Activated B cell treated with CpG ODN at 0.5 μM for 24 hours (primary cell): ENCODE measurements at regions not wholly inside any gene's neighbourhood (a gene's known extent, or its start where the extent isn't known, plus 50 kb on each side); places are given as distances from the start of the nearest gene placed in this dataset.
"Not testable (repeated sequence)": the region's sequence is repeated elsewhere in the genome, so short reads cannot be mapped to it uniquely, and the experiment has no call there.

Source experiments
- ATAC-seq: fragments of 200-7000 bp; cut with Tn5 transposase; one replicate; pipeline ENCODE4 v1.10.0; 2021; ENCODE audit warnings: low read depth, mild to moderate bottlenecking, moderate library complexity
- CTCF ChIA-PET: fragments of 350-600 bp; sonication (Branson Sonifier 250); formaldehyde crosslinking; loops from one replicate; lab custom pipeline; 2021; ENCODE audit warnings: antibody characterized with exemption; lab: Charles Lee
- POLR2A ChIA-PET: fragments of 350-600 bp; sonication (Branson Sonifier 250); formaldehyde crosslinking; loops from one replicate; lab custom pipeline; 2021; ENCODE audit warnings: antibody characterized with exemption; lab: Charles Lee
- DNase-seq: peaks from one replicate; pipeline ENCODE4 v3.0.0; 2022
- H3K27ac Mint-ChIP-seq: one replicate; pipeline ENCODE4 v1.8.0; 2020; ENCODE audit warnings: mixed read lengths
- H3K27me3 Mint-ChIP-seq: one replicate; pipeline ENCODE4 v1.8.0; 2021; ENCODE audit warnings: mixed read lengths
- H3K36me3 Mint-ChIP-seq: one replicate; pipeline ENCODE4 v1.8.0; 2021; ENCODE audit warnings: low read depth, mixed read lengths
- H3K4me1 Mint-ChIP-seq: one replicate; pipeline ENCODE4 v1.8.0; 2021; ENCODE audit warnings: mixed read lengths
- H3K4me3 Mint-ChIP-seq: one replicate; pipeline ENCODE4 v1.8.0; 2020; ENCODE audit warnings: mild to moderate bottlenecking, mixed read lengths
- H3K9me3 Mint-ChIP-seq: one replicate; pipeline ENCODE4 v1.8.0; 2020; ENCODE audit warnings: mixed read lengths
- intact Hi-C: fragments of 100-400 bp; cut with micrococcal nuclease; formaldehyde crosslinking; loops from one replicate; pipeline ENCODE4 v1.15.1; 2024
- TF ChIP-seq, protein P1 (sequence below): fragments of 200-600 bp; IDR thresholded peaks from one replicate; pipeline ENCODE4 v1.8.0; 2022; ENCODE audit warnings: antibody characterized with exemption, mild to moderate bottlenecking

DNA sequence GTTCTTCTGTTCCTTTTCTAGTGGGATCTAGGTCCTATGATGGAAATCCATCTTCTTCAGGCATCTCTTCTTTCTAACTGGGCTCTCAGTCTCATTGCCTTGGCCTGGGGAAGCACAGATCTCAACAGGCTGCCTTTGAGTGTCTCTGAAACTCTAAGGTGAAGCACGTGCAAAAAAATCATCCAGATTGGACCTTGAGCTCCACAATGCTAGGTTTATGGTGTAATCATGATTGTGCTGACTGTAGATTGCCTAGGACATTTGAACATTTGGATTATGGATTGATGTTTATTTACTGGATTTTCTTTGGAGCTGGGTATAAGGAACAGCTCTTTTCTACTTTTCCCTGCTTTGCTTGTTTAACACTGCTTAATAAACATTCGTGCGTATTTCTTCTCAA, 191.5 kb upstream of the NR3C2 start:
- TF ChIP-seq, protein P1, sequence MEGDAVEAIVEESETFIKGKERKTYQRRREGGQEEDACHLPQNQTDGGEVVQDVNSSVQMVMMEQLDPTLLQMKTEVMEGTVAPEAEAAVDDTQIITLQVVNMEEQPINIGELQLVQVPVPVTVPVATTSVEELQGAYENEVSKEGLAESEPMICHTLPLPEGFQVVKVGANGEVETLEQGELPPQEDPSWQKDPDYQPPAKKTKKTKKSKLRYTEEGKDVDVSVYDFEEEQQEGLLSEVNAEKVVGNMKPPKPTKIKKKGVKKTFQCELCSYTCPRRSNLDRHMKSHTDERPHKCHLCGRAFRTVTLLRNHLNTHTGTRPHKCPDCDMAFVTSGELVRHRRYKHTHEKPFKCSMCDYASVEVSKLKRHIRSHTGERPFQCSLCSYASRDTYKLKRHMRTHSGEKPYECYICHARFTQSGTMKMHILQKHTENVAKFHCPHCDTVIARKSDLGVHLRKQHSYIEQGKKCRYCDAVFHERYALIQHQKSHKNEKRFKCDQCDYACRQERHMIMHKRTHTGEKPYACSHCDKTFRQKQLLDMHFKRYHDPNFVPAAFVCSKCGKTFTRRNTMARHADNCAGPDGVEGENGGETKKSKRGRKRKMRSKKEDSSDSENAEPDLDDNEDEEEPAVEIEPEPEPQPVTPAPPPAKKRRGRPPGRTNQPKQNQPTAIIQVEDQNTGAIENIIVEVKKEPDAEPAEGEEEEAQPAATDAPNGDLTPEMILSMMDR = no peak
- ChIA-PET POLR2A (no interaction called here), CTCF (no interaction called here)
- intact Hi-C loops = no loop called here
- no peak for ATAC-seq
- peaks cover 2% of the 10 kb centered on the region for H3K36me3 Mint-ChIP-seq
- H3K27me3 Mint-ChIP-seq = no peaks in the 10 kb centered on the region
- H3K27ac Mint-ChIP-seq = no peak overlapping the region
- peaks cover 14% of the 10 kb centered on the region for H3K9me3 Mint-ChIP-seq
- H3K4me3 Mint-ChIP-seq = no peak overlapping the region
- no peaks in the 10 kb centered on the region for H3K4me1 Mint-ChIP-seq
- DNase-seq = no peak

DNA sequence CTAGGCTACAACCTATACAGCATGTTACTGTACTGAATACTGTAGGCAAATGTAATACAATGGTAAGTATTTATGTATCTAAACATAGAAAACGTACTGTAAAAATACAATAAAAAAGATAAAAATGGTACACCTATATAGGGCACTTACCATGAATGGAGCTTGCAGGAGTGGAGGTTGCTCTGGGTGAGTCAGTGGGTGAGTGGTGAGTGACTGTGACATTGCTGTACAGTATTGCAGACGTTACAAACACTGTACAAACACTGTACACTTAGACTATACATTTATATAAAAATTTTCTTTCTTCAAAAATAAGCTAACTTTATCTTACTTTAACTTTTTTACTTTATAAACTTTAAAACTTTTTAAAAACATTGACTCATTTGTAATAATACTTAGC, 190.3 kb upstream of the NR3C2 start:
- TF ChIP-seq, protein P1 = no peak
- ATAC-seq = no peak
- no peak for DNase-seq
- ChIA-PET CTCF (no interaction called here), POLR2A (no interaction called here)
- Mint-ChIP-seq H3K27ac (no peak overlapping the region), H3K27me3 (no peaks in the 10 kb centered on the region), H3K4me1 (no peaks in the 10 kb centered on the region), H3K36me3 (peaks cover 2% of the 10 kb centered on the region), H3K4me3 (no peak overlapping the region), H3K9me3 (peaks cover 9% of the 10 kb centered on the region)
- intact Hi-C loops = no loop called here

DNA sequence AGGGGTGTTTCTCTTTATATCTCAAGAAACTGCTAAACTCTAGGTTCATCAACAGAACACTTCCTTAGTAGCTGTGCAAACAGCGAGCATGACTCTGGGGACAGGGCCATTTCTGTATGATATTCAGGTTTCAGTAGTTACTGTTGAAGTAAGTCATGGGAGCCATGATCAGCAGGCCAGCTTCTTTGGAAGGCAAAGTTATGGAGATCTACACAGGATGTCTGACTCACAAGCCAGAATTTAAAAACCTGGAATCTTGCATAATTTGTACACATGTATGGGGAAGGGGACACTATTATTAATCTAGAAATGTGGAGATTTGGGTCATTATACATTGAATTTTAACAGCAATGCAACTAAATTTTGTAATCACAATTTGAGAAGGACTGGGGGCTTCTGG, 187.8 kb upstream of the NR3C2 start:
- H3K36me3 Mint-ChIP-seq = no peaks in the 10 kb centered on the region
- H3K4me1 Mint-ChIP-seq = no peaks in the 10 kb centered on the region
- intact Hi-C loops = no loop called here
- peaks cover 2% of the 10 kb centered on the region for H3K9me3 Mint-ChIP-seq
- ATAC-seq = no peak
- no peak overlapping the region for H3K27ac Mint-ChIP-seq
- TF ChIP-seq, protein P1 = no peak
- DNase-seq = no peak
- no peak overlapping the region for H3K4me3 Mint-ChIP-seq
- ChIA-PET POLR2A (no interaction called here), CTCF (no interaction called here)
- no peaks in the 10 kb centered on the region for H3K27me3 Mint-ChIP-seq

DNA sequence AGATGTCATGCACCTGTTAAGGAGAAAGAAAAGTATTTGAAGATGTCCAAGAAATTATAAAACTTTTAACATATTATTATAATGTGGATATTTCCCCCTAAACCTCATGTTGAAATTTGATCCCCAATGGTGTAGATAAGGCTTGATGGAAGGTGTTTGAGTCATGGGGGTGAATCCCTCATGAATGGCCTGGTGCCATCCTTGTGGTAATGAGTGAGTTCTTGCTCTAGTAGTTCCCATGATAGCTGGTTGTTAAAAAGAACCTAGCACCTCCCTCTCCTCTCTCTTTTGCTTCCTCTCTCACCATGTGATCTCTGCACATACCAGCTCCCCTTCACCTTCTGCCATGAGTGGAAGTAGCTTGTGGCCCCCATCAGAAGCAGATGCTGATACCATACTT, 176.6 kb upstream of the NR3C2 start:
- TF ChIP-seq, protein P1 = no peak
- no peak for ATAC-seq
- no peak overlapping the region for H3K27ac Mint-ChIP-seq
- no peak for DNase-seq
- no peaks in the 10 kb centered on the region for H3K4me1 Mint-ChIP-seq
- peaks cover 21% of the 10 kb centered on the region for H3K9me3 Mint-ChIP-seq
- intact Hi-C loops = no loop called here
- CTCF ChIA-PET = no interaction called here
- POLR2A ChIA-PET = no interaction called here
- H3K36me3 Mint-ChIP-seq = no peaks in the 10 kb centered on the region
- no peak overlapping the region for H3K4me3 Mint-ChIP-seq
- H3K27me3 Mint-ChIP-seq = no peaks in the 10 kb centered on the region

DNA sequence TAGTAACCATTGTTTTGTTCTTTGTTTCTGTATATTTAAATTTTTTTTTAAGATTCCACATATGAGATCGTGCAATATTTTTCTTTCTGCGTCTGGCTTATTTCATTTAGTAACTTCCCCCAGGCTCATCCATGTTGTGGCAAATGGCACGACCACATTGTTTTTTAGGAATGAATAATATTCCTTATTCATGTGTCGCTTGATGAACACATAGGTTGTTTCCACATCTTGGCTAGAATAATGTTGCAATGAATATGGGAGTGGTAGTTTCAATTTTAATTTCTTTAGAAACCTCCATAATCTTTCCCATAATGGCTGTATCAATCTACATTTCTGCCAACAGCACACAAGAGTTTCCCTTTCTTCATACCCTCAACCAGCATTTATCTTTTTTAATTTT, 166.8 kb upstream of the NR3C2 start:
- no peaks in the 10 kb centered on the region for H3K36me3 Mint-ChIP-seq
- H3K9me3 Mint-ChIP-seq = peaks cover 8% of the 10 kb centered on the region
- TF ChIP-seq, protein P1 = no peak
- H3K27ac Mint-ChIP-seq = no peak overlapping the region
- CTCF ChIA-PET = no interaction called here
- no peaks in the 10 kb centered on the region for H3K4me1 Mint-ChIP-seq
- H3K4me3 Mint-ChIP-seq = no peak overlapping the region
- no peaks in the 10 kb centered on the region for H3K27me3 Mint-ChIP-seq
- POLR2A ChIA-PET = no interaction called here
- no peak for DNase-seq
- intact Hi-C loops = no loop called here
- ATAC-seq = no peak

DNA sequence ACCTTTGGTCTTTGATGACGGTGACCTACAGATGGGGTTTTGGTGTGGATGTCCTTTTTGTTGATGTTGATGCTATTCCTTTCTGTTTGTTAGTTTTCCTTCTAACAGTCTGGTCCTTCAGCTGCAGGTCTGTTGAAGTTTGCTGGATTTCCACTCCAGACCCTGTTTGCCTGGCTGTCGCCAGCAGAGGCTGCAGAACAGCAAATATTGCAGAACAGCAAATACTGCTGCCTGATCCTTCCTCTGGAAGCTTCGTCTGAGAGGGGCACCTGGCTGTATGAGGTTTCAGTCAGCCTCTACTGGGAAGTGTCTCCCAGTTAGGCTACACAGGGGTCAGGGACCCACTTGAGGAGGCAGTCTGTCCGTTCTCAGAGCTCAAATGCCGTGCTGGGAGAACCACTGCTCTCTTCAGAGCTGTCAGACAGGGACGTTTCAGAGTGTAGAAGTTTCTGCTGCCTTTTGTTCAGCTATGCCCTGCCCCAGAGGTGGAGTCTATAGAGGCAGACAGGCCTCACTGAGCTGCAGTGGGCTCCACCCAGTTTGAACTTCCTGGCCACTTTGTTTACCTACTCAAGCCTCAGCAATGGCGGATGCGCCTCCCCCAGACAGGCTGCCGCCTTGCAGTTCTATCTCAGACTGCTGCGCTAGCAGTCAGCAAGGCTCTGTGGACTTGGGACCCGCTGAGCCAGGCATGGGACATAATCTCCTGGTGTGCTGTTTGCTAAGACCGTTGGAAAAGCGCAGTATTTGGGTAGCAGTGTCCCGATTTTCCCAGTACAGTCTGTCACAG, 156.4 kb upstream of the NR3C2 start:
- H3K36me3 Mint-ChIP-seq, H3K4me3 Mint-ChIP-seq, H3K27ac Mint-ChIP-seq, CTCF ChIA-PET, ATAC-seq, POLR2A ChIA-PET, DNase-seq, H3K27me3 Mint-ChIP-seq, H3K4me1 Mint-ChIP-seq, intact Hi-C loops: not testable (repeated sequence)
- peaks cover 26% of the 10 kb centered on the region for H3K9me3 Mint-ChIP-seq
